ENCODE measurements at regions not wholly inside any gene's neighbourhood (a gene's known extent, or its start where the extent isn't known, plus 50 kb on each side); places are given as distances from the start of the nearest gene placed in this dataset.

GRCh38 chr11:127622686-127623085 lies 622.1 kb upstream of the KIRREL3 start:
- H3K4me1 ChIP-seq = no peaks in the 10 kb centered on the region
- intact Hi-C loops (cut with DNase I) = no loop called here
- H3K27me3 ChIP-seq = no peaks in the 10 kb centered on the region
- DNase-seq (no peak), ATAC-seq (no peak)
- H3K9me3 ChIP-seq = no peaks in the 10 kb centered on the region
- H3K4me3 ChIP-seq = no peak overlapping the region
- no peaks in the 10 kb centered on the region for H3K36me3 ChIP-seq (replicated peaks in 1 of 2; ENCODE audit: insufficient read depth in 1 of 2, low read depth in 2 of 2)
- TF ChIP-seq POLR2A (IDR thresholded peaks at IDR 0.05) = no peak
- no peak overlapping the region for H3K27ac ChIP-seq

- no peak for TF ChIP-seq CTCF (IDR thresholded peaks at IDR 0.05)
- TF ChIP-seq POLR2A (IDR thresholded peaks at IDR 0.05) = no peak
- Histone ChIP-seq H3K27ac (no peak overlapping the region), H3K36me3 (replicated peaks in 1 of 2; ENCODE audit: insufficient read depth in 1 of 2, low read depth in 2 of 2) (no peaks in the 10 kb centered on the region), H3K4me1 (no peaks in the 10 kb centered on the region), H3K4me3 (no peak overlapping the region), H3K9me3 (no peaks in the 10 kb centered on the region), H3K27me3 (no peaks in the 10 kb centered on the region)
- intact Hi-C loops (cut with DNase I) = no loop called here
- WGBS, 2 donors = 72 to 83% methylated on average over 4 of the region's 4 CpGs
- DNase-seq (no peak), ATAC-seq (no peak)
Measured at GRCh38 chr11:127620671-127621070, 620.1 kb upstream of the KIRREL3 start.

- Histone ChIP-seq H3K27me3 (no peaks in the 10 kb centered on the region), H3K4me3 (no peak overlapping the region), H3K36me3 (replicated peaks in 1 of 2; ENCODE audit: insufficient read depth in 1 of 2, low read depth in 2 of 2) (no peaks in the 10 kb centered on the region), H3K27ac (no peak overlapping the region), H3K9me3 (no peaks in the 10 kb centered on the region), H3K4me1 (no peaks in the 10 kb centered on the region)
- no peak for DNase-seq
- intact Hi-C loops (cut with DNase I) = no loop called here
- no peak for ATAC-seq
- 86 to 90% methylated on average over 5 of the region's 5 CpGs for WGBS, 2 donors
- TF ChIP-seq CTCF (IDR thresholded peaks at IDR 0.05) = no peak
- TF ChIP-seq POLR2A (IDR thresholded peaks at IDR 0.05) = no peak
Measured at GRCh38 chr11:127619946-127620345, 619.4 kb upstream of the KIRREL3 start.

GRCh38 chr11:127618721-127619120 lies 618.2 kb upstream of the KIRREL3 start:
- Histone ChIP-seq H3K4me1 (no peaks in the 10 kb centered on the region), H3K4me3 (no peak overlapping the region), H3K27me3 (no peaks in the 10 kb centered on the region), H3K27ac (no peak overlapping the region), H3K9me3 (no peaks in the 10 kb centered on the region), H3K36me3 (replicated peaks in 1 of 2; ENCODE audit: insufficient read depth in 1 of 2, low read depth in 2 of 2) (no peaks in the 10 kb centered on the region)
- no peak for DNase-seq
- ATAC-seq = no peak
- intact Hi-C loops (cut with DNase I) = no loop called here
- 80 to 100% methylated on average over 1 of the region's 1 CpG for WGBS, 2 donors
- TF ChIP-seq POLR2A (IDR thresholded peaks at IDR 0.05) = no peak
- no peak for TF ChIP-seq CTCF (IDR thresholded peaks at IDR 0.05)

GRCh38 chr11:127616158-127616557 lies 615.6 kb upstream of the KIRREL3 start:
- Histone ChIP-seq H3K27me3 (no peaks in the 10 kb centered on the region), H3K27ac (no peak overlapping the region), H3K36me3 (replicated peaks in 1 of 2; ENCODE audit: insufficient read depth in 1 of 2, low read depth in 2 of 2) (no peaks in the 10 kb centered on the region), H3K9me3 (no peaks in the 10 kb centered on the region), H3K4me3 (no peak overlapping the region), H3K4me1 (no peaks in the 10 kb centered on the region)
- TF ChIP-seq CTCF (IDR thresholded peaks at IDR 0.05) = no peak
- TF ChIP-seq POLR2A (IDR thresholded peaks at IDR 0.05) = no peak
- DNase-seq (no peak), ATAC-seq (no peak)
- WGBS, 2 donors = 74 to 76% methylated on average over 8 of the region's 8 CpGs
- intact Hi-C loops (cut with DNase I) = no loop called here

Measured in body of pancreas (tissue), 4 donors.